Fibroblast of lung (primary cell): ENCODE measurements at regions not wholly inside any gene's neighbourhood (a gene's known extent, or its start where the extent isn't known, plus 50 kb on each side); places are given as distances from the start of the nearest gene placed in this dataset.

ENCODE experiments used
- DNase-seq, 2 donors: peaks; one replicate each; pipeline versions ENCODE4 v3.0.0 to v3.0.0-alpha.2; 2010; ENCODE audit warnings: low read depth in 2 of 2
- H2AFZ ChIP-seq: 2 replicates; pipeline ENCODE4 v1.5.1; 2012; ENCODE audit warnings: low read length, control low read depth, inconsistent platforms
- H3K27ac ChIP-seq: 2 replicates; pipeline ENCODE4 v1.5.1; 2011; ENCODE audit warnings: low read length, control low read depth; ENCODE audit not compliant: insufficient read depth
- H3K27me3 ChIP-seq: 2 replicates; pipeline ENCODE4 v1.5.1; 2011; ENCODE audit warnings: mild to moderate bottlenecking, low read length; ENCODE audit not compliant: control insufficient read depth, insufficient read depth
- H3K36me3 ChIP-seq: 2 replicates; pipeline ENCODE4 v1.5.1; 2011; ENCODE audit warnings: low read length; ENCODE audit not compliant: control insufficient read depth, insufficient read depth
- H3K4me1 ChIP-seq: 2 replicates; pipeline ENCODE4 v1.5.1; 2011; ENCODE audit warnings: low read length; ENCODE audit not compliant: control insufficient read depth, insufficient read depth; ENCODE audit errors: extremely low read depth
- H3K4me2 ChIP-seq: 2 replicates; pipeline ENCODE4 v1.5.1; 2011; ENCODE audit warnings: low read length, control low read depth; ENCODE audit not compliant: insufficient read depth; ENCODE audit errors: extremely low read depth
- H3K4me3 ChIP-seq, 4 experiments: fragments of 200-600 bp in 1 of 4; sonication (generic) in 1 of 4; replicated peaks in 1 of 4; 2 replicates each; pipeline ENCODE4 v1.5.1; 2011 to 2016; ENCODE audit warnings: low read length in 4 of 4, low read depth in 3 of 4, mild to moderate bottlenecking in 3 of 4, control low read depth in 2 of 4, inconsistent platforms in 1 of 4, mixed read lengths in 1 of 4; ENCODE audit not compliant: insufficient read depth in 1 of 4; ENCODE audit errors: control extremely low read depth in 1 of 4
- H3K79me2 ChIP-seq: 2 replicates; pipeline ENCODE4 v1.5.1; 2012; ENCODE audit warnings: mild to moderate bottlenecking, low read length, inconsistent platforms; ENCODE audit not compliant: control insufficient read depth, insufficient read depth
- H3K9ac ChIP-seq: 2 replicates; pipeline ENCODE4 v1.5.1; 2011; ENCODE audit warnings: mild to moderate bottlenecking, low read length, control low read depth; ENCODE audit not compliant: insufficient read depth
- H3K9me3 ChIP-seq: 2 replicates; pipeline ENCODE4 v1.5.1; 2012; ENCODE audit warnings: low read depth, low read length; ENCODE audit not compliant: control insufficient read depth, insufficient read depth
- H4K20me1 ChIP-seq: 2 replicates; pipeline ENCODE4 v1.5.1; 2011; ENCODE audit warnings: low read length; ENCODE audit not compliant: control insufficient read depth, insufficient read depth; ENCODE audit errors: extremely low read depth
- CTCF ChIP-seq, 2 donors: IDR thresholded peaks in 1 of 2; conservative IDR thresholded peaks in 1 of 2; 1 replicate in 1 of 2; 2 replicates in 1 of 2; pipeline ENCODE4 v1.5.1; 2011 to 2012; ENCODE audit warnings: low read length in 2 of 2, control low read depth in 1 of 2, inconsistent platforms in 1 of 2, low read depth in 1 of 2, mild to moderate bottlenecking in 1 of 2
- EZH2 ChIP-seq: IDR thresholded peaks from 2 replicates; pipeline ENCODE4 v1.5.1; 2012; ENCODE audit warnings: low read length, control low read depth, mild to moderate bottlenecking; ENCODE audit errors: missing control alignments

GRCh38 chr2:8615252-8615575 lies 66.6 kb upstream of the ID2 start:
- Histone ChIP-seq H4K20me1 (no peaks in the 10 kb centered on the region), H3K9me3 (no peaks in the 10 kb centered on the region), H3K4me1 (no peaks in the 10 kb centered on the region), H2AFZ (no peak overlapping the region), H3K79me2 (no peaks in the 10 kb centered on the region), H3K27me3 (peaks cover 9% of the 10 kb centered on the region), H3K27ac (no peak overlapping the region), H3K4me2 (no peak overlapping the region), H3K9ac (no peak overlapping the region), H3K36me3 (no peaks in the 10 kb centered on the region), H3K4me3 (no peak overlapping the region)
- DNase-seq, result no peak
- TF ChIP-seq CTCF (conservative IDR thresholded peaks at IDR 0.05 in 1 of 2, IDR thresholded peaks at IDR 0.05 in 1 of 2; ENCODE audit: low read depth in 1 of 2, low read length in 2 of 2) (no peak), EZH2 (no peak)

- no peaks in the 10 kb centered on the region for H3K36me3 ChIP-seq
- no peak overlapping the region for H3K4me2 ChIP-seq
- H3K4me1 ChIP-seq, result no peaks in the 10 kb centered on the region
- TF ChIP-seq EZH2 (no peak), CTCF (conservative IDR thresholded peaks at IDR 0.05 in 1 of 2, IDR thresholded peaks at IDR 0.05 in 1 of 2; ENCODE audit: low read depth in 1 of 2, low read length in 2 of 2) (no peak)
- DNase-seq, result no peak
- no peak overlapping the region for H2AFZ ChIP-seq
- H3K27ac ChIP-seq, result no peak overlapping the region
- H3K9ac ChIP-seq, result no peak overlapping the region
- no peak overlapping the region for H3K4me3 ChIP-seq
- H3K9me3 ChIP-seq, result no peaks in the 10 kb centered on the region
- H3K79me2 ChIP-seq, result no peaks in the 10 kb centered on the region
- peaks cover 9% of the 10 kb centered on the region for H3K27me3 ChIP-seq
- H4K20me1 ChIP-seq, result no peaks in the 10 kb centered on the region
These were observed 66.1 kb upstream of the ID2 start for GRCh38 chr2:8615576-8616281.

GRCh38 chr2:8617048-8617447 lies 64.8 kb upstream of the ID2 start:
- Histone ChIP-seq H3K9ac (no peak overlapping the region), H3K36me3 (no peaks in the 10 kb centered on the region), H3K4me2 (no peak overlapping the region), H4K20me1 (no peaks in the 10 kb centered on the region), H2AFZ (no peak overlapping the region), H3K27ac (no peak overlapping the region), H3K9me3 (no peaks in the 10 kb centered on the region), H3K27me3 (peaks cover 9% of the 10 kb centered on the region), H3K4me1 (no peaks in the 10 kb centered on the region), H3K79me2 (no peaks in the 10 kb centered on the region), H3K4me3 (no peak overlapping the region)
- no peak for DNase-seq
- TF ChIP-seq EZH2, result no peak
- no peak for TF ChIP-seq CTCF (conservative IDR thresholded peaks at IDR 0.05 in 1 of 2, IDR thresholded peaks at IDR 0.05 in 1 of 2; ENCODE audit: low read depth in 1 of 2, low read length in 2 of 2)
